Central memory CD8-positive, alpha-beta T cell (primary cell): ENCODE measurements at regions not wholly inside any gene's neighbourhood (a gene's known extent, or its start where the extent isn't known, plus 50 kb on each side); places are given as distances from the start of the nearest gene placed in this dataset.

ENCODE experiments used
- ATAC-seq: fragments of 150-1000 bp; cut with Tn5 transposase; replicated peaks from 2 replicates; pipeline ENCODE4 v1.10.0; 2022; ENCODE audit warnings: mild to moderate bottlenecking, moderate FRiP score, moderate number of reproducible peaks; ENCODE audit not compliant: poor library complexity, severe bottlenecking; ENCODE audit errors: extremely low read depth
- DNase-seq, 2 donors: peaks; one replicate each; pipeline ENCODE4 v3.0.0; 2021; ENCODE audit warnings: low spot score in 2 of 2
- H3K27ac Mint-ChIP-seq: one replicate; pipeline ENCODE4 v1.8.0; 2022; ENCODE audit warnings: low read depth, mild to moderate bottlenecking, moderate library complexity, mixed read lengths
- H3K27me3 Mint-ChIP-seq: one replicate; pipeline ENCODE4 v1.8.0; 2022; ENCODE audit warnings: mixed read lengths
- H3K36me3 Mint-ChIP-seq: one replicate; pipeline ENCODE4 v1.8.0; 2022; ENCODE audit warnings: mild to moderate bottlenecking, moderate library complexity, mixed read lengths; ENCODE audit not compliant: insufficient read depth
- H3K4me1 Mint-ChIP-seq: one replicate; pipeline ENCODE4 v1.8.0; 2022; ENCODE audit warnings: mixed read lengths
- H3K4me3 Mint-ChIP-seq: one replicate; pipeline ENCODE4 v1.8.0; 2022; ENCODE audit warnings: mild to moderate bottlenecking, moderate library complexity, mixed read lengths
- H3K9me3 Mint-ChIP-seq: one replicate; pipeline ENCODE4 v1.8.0; 2022; ENCODE audit warnings: mixed read lengths

DNA sequence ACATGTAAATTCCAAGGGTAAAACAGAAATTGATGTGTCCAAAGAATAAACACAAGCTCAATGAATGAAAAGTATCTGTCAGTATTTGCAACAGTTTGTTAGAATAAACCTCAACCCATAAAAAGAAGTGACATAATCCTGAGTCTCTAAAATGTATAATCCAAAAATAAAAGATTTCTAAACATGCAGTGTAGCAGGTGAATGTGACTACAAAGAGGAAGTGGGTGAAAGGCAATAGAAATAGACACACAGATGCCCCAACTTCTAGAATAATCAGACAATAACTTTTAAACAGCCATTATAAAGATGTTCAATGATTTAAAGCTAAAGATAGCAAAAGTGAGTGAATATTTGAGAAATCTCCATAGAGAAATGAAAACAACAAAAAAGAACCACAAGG is 1009.2 kb upstream of the GJE1 start:
- Mint-ChIP-seq H3K27ac (no peak overlapping the region), H3K36me3 (no peaks in the 10 kb centered on the region), H3K9me3 (peaks cover 6% of the 10 kb centered on the region), H3K4me3 (no peak overlapping the region), H3K4me1 (no peaks in the 10 kb centered on the region), H3K27me3 (peaks cover 8% of the 10 kb centered on the region)
- ATAC-seq: no peak
- DNase-seq: no peak

DNA sequence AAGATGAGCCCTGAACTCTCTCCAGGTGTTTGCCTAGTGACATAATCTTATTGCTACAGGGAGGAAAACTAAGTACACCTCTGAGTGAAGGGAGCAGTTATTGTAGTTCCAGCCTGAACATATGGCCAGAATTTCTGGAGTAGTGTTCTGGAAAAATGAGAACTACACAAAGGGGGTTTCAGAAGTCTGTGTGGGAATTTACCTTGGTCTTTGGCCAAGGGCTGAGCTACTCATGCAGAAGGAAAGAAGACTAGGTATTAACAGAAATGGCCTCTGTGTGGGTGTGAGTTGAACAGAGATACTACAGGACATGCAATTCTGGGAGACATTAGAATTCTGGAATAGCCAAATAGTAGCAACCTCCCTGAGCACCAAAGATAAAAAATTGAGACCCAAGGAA is 1009.7 kb upstream of the GJE1 start:
- Mint-ChIP-seq H3K27ac (no peak overlapping the region), H3K4me1 (no peaks in the 10 kb centered on the region), H3K27me3 (peaks cover 8% of the 10 kb centered on the region), H3K9me3 (peaks cover 6% of the 10 kb centered on the region), H3K36me3 (no peaks in the 10 kb centered on the region), H3K4me3 (no peak overlapping the region)
- DNase-seq: no peak
- ATAC-seq: no peak

DNA sequence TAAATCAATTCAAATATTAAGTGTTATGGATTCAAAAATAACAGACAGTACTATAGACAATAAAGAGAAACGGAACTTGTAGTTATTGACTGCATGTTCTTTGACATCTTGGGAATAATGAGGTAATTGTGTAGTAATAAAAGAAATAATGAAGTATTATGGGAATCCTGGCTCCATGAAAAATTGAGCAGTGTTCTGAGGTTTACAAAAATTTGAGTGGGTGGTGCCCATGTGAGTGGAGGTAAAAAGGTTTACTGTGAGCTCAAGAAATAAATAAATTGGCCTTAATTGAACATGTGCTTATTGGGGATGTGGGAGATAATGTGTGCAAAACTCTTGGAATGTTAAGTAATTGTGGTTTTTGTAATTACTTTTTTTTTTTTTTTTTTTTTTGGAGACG is 1013.7 kb upstream of the GJE1 start:
- Mint-ChIP-seq H3K36me3 (no peaks in the 10 kb centered on the region), H3K27ac (no peak overlapping the region), H3K4me3 (no peak overlapping the region), H3K4me1 (no peaks in the 10 kb centered on the region), H3K27me3 (peaks cover 8% of the 10 kb centered on the region), H3K9me3 (peaks cover 6% of the 10 kb centered on the region)
- ATAC-seq (no peak), DNase-seq (no peak)

DNA sequence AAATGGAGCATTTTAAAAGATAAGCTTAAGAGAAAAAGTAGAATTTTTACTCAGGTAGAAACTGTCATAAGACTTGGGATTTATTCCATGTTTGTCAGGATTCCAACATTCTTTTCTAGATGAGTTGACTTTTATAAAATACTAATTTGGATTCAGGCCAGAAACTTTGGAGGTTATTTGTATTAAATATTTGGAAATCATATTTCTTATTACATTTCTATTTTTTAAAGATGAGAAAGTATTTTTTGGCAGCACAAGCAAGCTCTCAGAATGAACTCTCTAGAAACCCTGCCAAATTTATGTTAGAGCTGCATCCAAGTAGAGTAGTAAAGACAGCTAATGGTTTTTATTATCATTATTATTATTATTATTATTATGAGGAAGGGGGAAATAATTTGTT is 1014.9 kb upstream of the GJE1 start:
- ATAC-seq (no peak), DNase-seq (no peak)
- H3K4me3 Mint-ChIP-seq: no peak overlapping the region
- no peak overlapping the region for H3K27ac Mint-ChIP-seq
- peaks cover 8% of the 10 kb centered on the region for H3K27me3 Mint-ChIP-seq
- H3K9me3 Mint-ChIP-seq: peaks cover 6% of the 10 kb centered on the region
- H3K36me3 Mint-ChIP-seq: no peaks in the 10 kb centered on the region
- no peaks in the 10 kb centered on the region for H3K4me1 Mint-ChIP-seq

DNA sequence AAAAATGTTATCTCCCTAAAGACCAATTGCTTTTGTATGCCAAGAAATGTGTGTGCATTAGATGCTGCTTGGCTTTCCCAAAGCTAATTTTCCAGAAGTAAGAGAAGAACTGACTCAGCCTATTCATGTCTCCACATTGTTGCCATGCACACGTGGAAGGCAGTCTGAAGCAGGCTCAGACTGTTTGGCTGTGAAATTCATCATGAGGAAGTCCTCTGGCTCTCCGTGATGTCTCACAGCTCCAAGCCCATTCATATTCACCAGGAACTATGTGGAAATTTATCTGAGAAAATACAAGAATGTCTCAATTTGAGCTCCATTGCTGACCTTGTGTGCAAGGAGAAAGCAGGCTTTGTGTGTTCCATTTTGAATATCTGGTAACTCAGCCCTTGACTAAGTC is 1022.2 kb upstream of the GJE1 start:
- Mint-ChIP-seq H3K36me3 (peaks cover 1% of the 10 kb centered on the region), H3K27ac (no peak overlapping the region), H3K4me3 (no peak overlapping the region), H3K9me3 (no peaks in the 10 kb centered on the region), H3K4me1 (no peaks in the 10 kb centered on the region), H3K27me3 (no peaks in the 10 kb centered on the region)
- no peak for ATAC-seq
- no peak for DNase-seq

DNA sequence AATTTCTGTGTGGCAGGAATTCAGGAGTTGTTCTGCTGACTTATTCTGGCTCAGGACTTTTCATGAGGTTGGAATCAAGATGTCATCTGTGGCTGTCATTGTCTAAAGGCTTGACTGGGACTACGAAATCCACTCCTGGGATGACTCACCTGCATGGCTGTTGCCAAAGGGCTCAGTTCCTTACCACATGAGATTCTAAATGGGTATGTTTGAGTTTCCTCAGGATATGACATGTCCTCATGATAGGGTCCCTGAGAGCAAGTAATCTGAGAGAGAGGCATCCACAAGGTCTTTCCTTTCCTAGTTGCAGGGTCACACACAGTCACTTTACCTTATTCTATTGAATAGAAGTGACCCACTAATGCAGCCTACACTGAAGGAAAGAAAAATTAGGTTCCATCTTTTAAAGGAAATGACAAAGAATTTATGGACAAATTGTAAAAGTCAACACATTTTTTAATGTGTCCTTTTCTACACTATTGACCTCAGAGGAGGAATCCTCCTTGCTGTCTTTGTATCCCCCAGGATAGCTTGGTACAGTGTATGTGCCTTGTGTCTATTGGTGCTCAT is 1025.0 kb upstream of the GJE1 start:
- ATAC-seq: no peak
- no peak for DNase-seq
- Mint-ChIP-seq H3K9me3 (no peaks in the 10 kb centered on the region), H3K4me3 (no peak overlapping the region), H3K27ac (no peak overlapping the region), H3K27me3 (peaks cover 8% of the 10 kb centered on the region), H3K36me3 (peaks cover 1% of the 10 kb centered on the region), H3K4me1 (no peaks in the 10 kb centered on the region)

DNA sequence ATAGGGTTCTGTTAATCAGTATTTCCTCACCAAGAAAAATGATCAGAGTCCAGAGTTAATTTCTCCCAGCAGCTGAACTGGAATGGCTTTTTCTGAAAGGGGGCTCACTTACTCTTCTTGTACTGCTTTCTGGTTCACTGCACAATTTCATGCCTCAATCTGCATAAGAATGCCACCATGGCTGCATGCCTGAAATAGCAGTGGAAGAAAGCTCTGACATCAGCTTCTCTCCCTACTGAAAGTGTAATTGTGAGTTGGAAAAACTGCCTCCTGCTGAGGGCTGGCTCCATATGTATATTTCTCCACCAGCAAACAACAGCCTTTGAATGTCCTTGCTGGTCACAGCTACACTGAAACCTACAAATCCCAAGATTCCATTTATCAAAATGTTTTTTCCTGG is 1027.2 kb upstream of the GJE1 start:
- no peak for DNase-seq
- H3K9me3 Mint-ChIP-seq: no peaks in the 10 kb centered on the region

DNA sequence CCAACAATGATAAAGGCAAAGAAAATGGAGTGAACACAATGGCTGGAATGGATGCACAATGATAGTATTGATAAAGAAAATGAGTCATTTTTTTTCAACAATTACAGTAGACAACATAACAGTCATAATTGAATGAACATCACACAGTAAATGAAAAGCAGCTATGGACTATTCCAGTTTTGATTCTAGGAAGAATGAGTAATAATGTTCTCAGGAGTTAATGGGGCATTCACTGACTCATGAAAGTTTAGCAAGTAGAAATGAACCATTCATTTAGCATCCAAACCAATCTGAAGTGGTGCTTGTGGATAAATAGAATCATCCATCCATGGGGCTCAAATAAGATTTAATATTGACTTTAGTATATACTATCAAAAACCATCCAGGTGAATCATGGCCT is 1029.5 kb upstream of the GJE1 start:
- no peak for DNase-seq
- no peaks in the 10 kb centered on the region for H3K9me3 Mint-ChIP-seq

More for the DNA sequence above, 1027.2 kb upstream of the GJE1 start:
- Mint-ChIP-seq H3K27ac (no peak overlapping the region), H3K36me3 (peaks cover 1% of the 10 kb centered on the region), H3K4me1 (no peaks in the 10 kb centered on the region), H3K27me3 (peaks cover 8% of the 10 kb centered on the region), H3K4me3 (no peak overlapping the region)
- ATAC-seq: no peak

DNA sequence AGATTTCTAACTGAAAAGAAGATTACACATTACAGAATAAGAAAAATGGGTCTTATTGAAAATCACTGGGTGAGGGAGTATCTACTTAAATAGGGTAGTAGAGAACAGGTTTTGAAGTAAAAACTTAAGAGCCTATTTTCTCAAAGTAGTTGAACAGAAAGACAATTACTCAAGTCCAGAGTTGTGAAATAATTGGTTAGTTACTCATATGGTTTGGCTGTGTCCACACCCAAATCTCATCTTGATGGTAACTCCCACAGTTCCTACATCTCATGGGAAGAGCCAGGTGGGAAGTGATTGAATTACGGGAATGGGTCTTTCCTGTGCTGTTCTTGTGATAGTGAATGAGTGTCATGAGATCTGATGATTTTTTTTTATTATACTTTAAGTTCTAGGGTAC is 1035.3 kb upstream of the GJE1 start:
- no peaks in the 10 kb centered on the region for H3K36me3 Mint-ChIP-seq
- H3K9me3 Mint-ChIP-seq: no peaks in the 10 kb centered on the region
- H3K27me3 Mint-ChIP-seq: peaks cover 26% of the 10 kb centered on the region
- no peak overlapping the region for H3K27ac Mint-ChIP-seq
- no peaks in the 10 kb centered on the region for H3K4me1 Mint-ChIP-seq
- DNase-seq (no peak), ATAC-seq (no peak)
- no peak overlapping the region for H3K4me3 Mint-ChIP-seq

More for the DNA sequence above, 1029.5 kb upstream of the GJE1 start:
- no peak overlapping the region for H3K27ac Mint-ChIP-seq
- H3K4me3 Mint-ChIP-seq: no peak overlapping the region
- no peaks in the 10 kb centered on the region for H3K4me1 Mint-ChIP-seq
- H3K36me3 Mint-ChIP-seq: no peaks in the 10 kb centered on the region
- ATAC-seq: no peak
- peaks cover 24% of the 10 kb centered on the region for H3K27me3 Mint-ChIP-seq

DNA sequence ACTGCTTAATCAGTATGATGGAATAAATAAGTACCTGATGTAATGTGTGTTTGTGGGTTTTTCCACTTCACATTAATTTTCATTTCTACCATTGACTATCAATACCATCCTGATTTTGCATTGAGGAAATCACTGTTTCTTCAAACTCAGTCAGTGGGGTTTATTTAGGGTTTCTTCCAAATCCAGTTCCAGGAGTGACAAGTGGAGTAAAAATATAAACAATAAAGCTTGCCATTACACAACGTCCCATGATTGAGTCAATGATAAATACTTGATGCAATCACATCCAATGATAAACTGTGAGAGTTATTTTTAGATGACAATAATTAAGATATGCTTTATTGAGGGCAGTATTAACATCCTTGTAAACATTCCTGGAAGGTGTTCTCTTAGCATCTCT is 1037.4 kb upstream of the GJE1 start:
- Mint-ChIP-seq H3K36me3 (no peaks in the 10 kb centered on the region), H3K27me3 (peaks cover 25% of the 10 kb centered on the region), H3K27ac (no peak overlapping the region), H3K4me1 (no peaks in the 10 kb centered on the region), H3K4me3 (no peak overlapping the region), H3K9me3 (no peaks in the 10 kb centered on the region)
- no peak for DNase-seq
- ATAC-seq: no peak

DNA sequence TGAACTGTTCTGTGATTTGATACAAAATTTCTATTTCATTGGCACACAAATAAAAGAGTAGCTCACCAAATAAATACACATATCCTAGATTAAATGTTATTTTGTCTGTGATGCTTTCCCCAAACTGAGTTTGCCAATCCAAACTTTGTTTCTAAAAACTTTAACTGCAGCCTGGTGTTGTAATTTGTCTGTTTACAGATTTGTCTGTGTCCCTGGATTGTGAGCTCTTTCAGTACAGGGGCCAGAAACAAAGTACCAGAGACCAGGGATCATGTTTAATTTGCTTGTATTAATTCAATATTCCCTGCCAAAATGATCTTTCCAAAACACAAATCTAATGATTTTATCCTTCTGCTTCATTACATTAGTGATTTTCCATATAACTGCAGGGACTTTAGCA is 1044.6 kb upstream of the GJE1 start:
- H3K36me3 Mint-ChIP-seq: no peaks in the 10 kb centered on the region
- H3K9me3 Mint-ChIP-seq: no peaks in the 10 kb centered on the region
- H3K27ac Mint-ChIP-seq: no peak overlapping the region
- H3K4me1 Mint-ChIP-seq: no peaks in the 10 kb centered on the region
- no peak for ATAC-seq
- no peak overlapping the region for H3K4me3 Mint-ChIP-seq
- no peaks in the 10 kb centered on the region for H3K27me3 Mint-ChIP-seq
- no peak for DNase-seq

DNA sequence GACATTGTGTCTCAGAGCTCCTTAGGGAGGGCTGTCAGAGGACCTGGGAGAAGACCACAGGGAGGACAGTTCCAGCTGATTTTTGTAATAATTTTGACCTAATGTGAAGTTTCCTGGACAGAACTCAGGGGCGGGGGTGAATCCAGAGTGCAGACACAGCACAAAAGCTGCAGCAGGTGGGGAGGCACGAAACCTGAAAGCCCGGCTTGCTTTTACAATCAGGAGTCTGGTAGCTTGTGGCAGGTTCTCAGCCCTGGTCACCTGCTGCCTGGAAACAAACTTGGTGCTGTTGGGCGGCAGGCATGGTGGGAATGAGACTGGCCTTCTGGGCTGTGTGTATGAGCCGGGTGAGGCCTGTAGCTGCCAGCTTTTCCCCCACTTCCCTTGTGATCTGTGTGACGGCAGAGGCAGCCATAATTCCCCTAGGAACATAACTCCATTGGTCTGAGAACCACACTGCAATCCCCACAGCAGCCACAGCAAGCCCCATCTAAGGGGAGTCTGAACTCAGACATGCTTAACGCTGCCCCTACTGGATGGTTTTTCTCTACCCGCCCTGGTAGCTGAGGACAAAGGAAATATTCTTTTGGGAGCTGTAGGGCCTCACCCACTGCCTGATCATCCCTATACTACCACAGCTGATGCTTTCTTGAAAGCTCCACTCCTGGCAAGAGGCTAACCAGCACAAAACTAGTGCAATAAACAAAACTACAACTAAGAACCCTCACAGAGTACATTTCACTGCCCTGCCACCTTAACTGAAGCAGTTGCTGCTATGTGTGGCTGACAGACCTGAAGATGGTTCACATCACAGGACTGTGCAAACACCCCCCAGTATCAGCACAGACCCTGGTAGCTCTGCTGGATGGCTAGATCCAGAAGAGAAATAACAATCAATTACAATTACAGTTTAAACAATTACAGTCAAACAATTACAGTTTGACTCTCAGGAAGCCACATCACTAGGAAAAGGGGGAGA is 1055.1 kb upstream of the GJE1 start:
- no peak overlapping the region for H3K4me3 Mint-ChIP-seq
- H3K36me3 Mint-ChIP-seq: no peaks in the 10 kb centered on the region
- ATAC-seq: peak; percentile 40
- H3K27me3 Mint-ChIP-seq: peaks cover 19% of the 10 kb centered on the region
- no peak for DNase-seq
- H3K9me3 Mint-ChIP-seq: no peaks in the 10 kb centered on the region
- no peak overlapping the region for H3K27ac Mint-ChIP-seq
- H3K4me1 Mint-ChIP-seq: no peaks in the 10 kb centered on the region

DNA sequence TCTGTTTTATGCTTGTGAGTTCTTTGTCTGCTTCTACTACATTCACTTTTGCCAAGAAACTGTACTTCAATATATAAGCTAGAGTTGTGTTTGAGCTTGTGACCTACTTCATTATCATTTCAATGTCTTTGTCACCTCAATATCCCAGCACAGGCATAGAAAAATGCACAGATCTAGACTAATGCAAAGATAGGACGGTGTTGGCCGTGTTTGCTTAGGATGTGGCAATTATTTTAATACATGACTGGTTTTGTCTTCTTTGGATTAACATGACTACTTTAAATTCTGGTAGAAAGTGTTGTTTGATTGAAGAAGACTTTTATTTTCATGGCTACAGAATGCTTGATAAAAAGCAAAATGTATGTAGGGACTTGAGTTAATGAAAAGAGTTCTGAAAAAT is 1075.0 kb upstream of the GJE1 start:
- DNase-seq: no peak
- ATAC-seq: no peak
- Mint-ChIP-seq H3K4me3 (no peak overlapping the region), H3K27me3 (no peaks in the 10 kb centered on the region), H3K27ac (no peak overlapping the region), H3K4me1 (no peaks in the 10 kb centered on the region), H3K9me3 (no peaks in the 10 kb centered on the region), H3K36me3 (no peaks in the 10 kb centered on the region)
